Calu3 (cell line): ENCODE measurements at regions not wholly inside any gene's neighbourhood (a gene's known extent, or its start where the extent isn't known, plus 50 kb on each side); places are given as distances from the start of the nearest gene placed in this dataset.

ENCODE experiments used
- BruUV-seq: library from RNA; stranded (reverse); fragments of 400-500 nt; replicated peaks from 2 replicates; lab custom pipeline; 2021; lab: Mats Ljungman, UMichigan
- CTCF ChIA-PET: fragments of 300-600 bp; sonication (Branson Sonifier 250); formaldehyde crosslinking; loops from one replicate; lab custom pipeline; 2022; ENCODE audit warnings: antibody characterized with exemption; lab: Charles Lee
- DNase-seq: peaks from one replicate; pipeline ENCODE4 v3.0.0; 2022
- H3K27ac Mint-ChIP-seq: one replicate; pipeline ENCODE4 v1.8.0; 2022; ENCODE audit warnings: mixed read lengths; ENCODE audit not compliant: unreplicated experiment
- H3K27me3 Mint-ChIP-seq: one replicate; pipeline ENCODE4 v1.8.0; 2022; ENCODE audit warnings: mixed read lengths; ENCODE audit not compliant: unreplicated experiment
- H3K36me3 Mint-ChIP-seq: one replicate; pipeline ENCODE4 v1.8.0; 2022; ENCODE audit warnings: mild to moderate bottlenecking, moderate library complexity, mixed read lengths; ENCODE audit not compliant: insufficient read depth, unreplicated experiment
- H3K4me1 Mint-ChIP-seq: one replicate; pipeline ENCODE4 v1.8.0; 2022; ENCODE audit warnings: mild to moderate bottlenecking, low read depth, mixed read lengths; ENCODE audit not compliant: unreplicated experiment
- H3K4me3 Mint-ChIP-seq: one replicate; pipeline ENCODE4 v1.8.0; 2022; ENCODE audit warnings: mild to moderate bottlenecking, low read depth, moderate library complexity, mixed read lengths; ENCODE audit not compliant: unreplicated experiment
- H3K9me3 Mint-ChIP-seq: one replicate; pipeline ENCODE4 v1.8.0; 2022; ENCODE audit warnings: low read depth, mixed read lengths; ENCODE audit not compliant: unreplicated experiment
- CTCF ChIP-seq: fragments of 200-600 bp; IDR thresholded peaks from one replicate; pipeline ENCODE4 v1.8.0; 2022; ENCODE audit warnings: antibody characterized with exemption; ENCODE audit not compliant: unreplicated experiment
- intact Hi-C: fragments of 100-400 bp; cut with micrococcal nuclease; formaldehyde crosslinking; loops from one replicate; pipeline ENCODE4 v1.10.0; 2022; ENCODE audit not compliant: unreplicated experiment

- Mint-ChIP-seq H3K36me3 (no peaks in the 10 kb centered on the region), H3K4me3 (no peak overlapping the region), H3K27ac (no peak overlapping the region), H3K4me1 (no peaks in the 10 kb centered on the region), H3K27me3 (no peaks in the 10 kb centered on the region), H3K9me3 (peaks cover 17% of the 10 kb centered on the region)
- DNase-seq: no peak
- TF ChIP-seq CTCF: no peak
- BruUV-seq: no TSS peak
- CTCF ChIA-PET: no interaction called here
- intact Hi-C loops: no loop called here
Observed at GRCh38 chr2:5834501-5834900, 142.3 kb downstream of the SOX11 start.

GRCh38 chr2:5839550-5839949, 147.4 kb downstream of the SOX11 start:
- no TSS peak for BruUV-seq
- intact Hi-C loops: no loop called here
- DNase-seq: no peak
- H3K36me3 Mint-ChIP-seq: peaks cover 5% of the 10 kb centered on the region
- H3K4me1 Mint-ChIP-seq: no peaks in the 10 kb centered on the region
- no peak for TF ChIP-seq CTCF
- CTCF ChIA-PET: no interaction called here
- H3K9me3 Mint-ChIP-seq: peaks cover 10% of the 10 kb centered on the region
- H3K27ac Mint-ChIP-seq: no peak overlapping the region
- H3K4me3 Mint-ChIP-seq: no peak overlapping the region
- H3K27me3 Mint-ChIP-seq: no peaks in the 10 kb centered on the region

- CTCF ChIA-PET: interaction anchor here (0.7 kb wide), 1 partner anchor 1819 kb away, joined by 4 read pairs; no protein-coding TSS in a partner anchor
- no peak overlapping the region for H3K27ac Mint-ChIP-seq
- peaks cover 16% of the 10 kb centered on the region for H3K9me3 Mint-ChIP-seq
- H3K4me3 Mint-ChIP-seq: no peak overlapping the region
- intact Hi-C loops: no loop called here
- H3K36me3 Mint-ChIP-seq: peaks cover 5% of the 10 kb centered on the region
- DNase-seq: no peak
- BruUV-seq: no TSS peak
- H3K27me3 Mint-ChIP-seq: no peaks in the 10 kb centered on the region
- no peaks in the 10 kb centered on the region for H3K4me1 Mint-ChIP-seq
- TF ChIP-seq CTCF: no peak
Observed at GRCh38 chr2:5841126-5841525, 148.9 kb downstream of the SOX11 start.

GRCh38 chr2:5842326-5842725, 150.1 kb downstream of the SOX11 start:
- no peak overlapping the region for H3K4me3 Mint-ChIP-seq
- no peak overlapping the region for H3K27ac Mint-ChIP-seq
- peaks cover 5% of the 10 kb centered on the region for H3K36me3 Mint-ChIP-seq
- no peaks in the 10 kb centered on the region for H3K4me1 Mint-ChIP-seq
- CTCF ChIA-PET: no interaction called here
- peaks cover 20% of the 10 kb centered on the region for H3K9me3 Mint-ChIP-seq
- TF ChIP-seq CTCF: no peak
- intact Hi-C loops: no loop called here
- no peaks in the 10 kb centered on the region for H3K27me3 Mint-ChIP-seq
- BruUV-seq: no TSS peak
- DNase-seq: no peak
